Stimulated activated naive CD8-positive, alpha-beta T cell treated with anti-CD3 and anti-CD28 coated beads, Interleukin-15, amount 100 ng/mL, for 72 hours (primary cell): ENCODE measurements at regions not wholly inside any gene's neighbourhood (a gene's known extent, or its start where the extent isn't known, plus 50 kb on each side); places are given as distances from the start of the nearest gene placed in this dataset.
"Not testable (repeated sequence)": the region's sequence is repeated elsewhere in the genome, so short reads cannot be mapped to it uniquely, and the experiment has no call there.

Experiments used
- ATAC-seq: fragments of 150-1000 bp; cut with Tn5 transposase; 2 replicates; pipeline ENCODE4 v1.10.0; 2021; ENCODE audit warnings: mild to moderate bottlenecking, moderate library complexity
- DNase-seq, 2 donors: peaks; one replicate each; pipeline ENCODE4 v3.0.0; 2021 to 2022
- H3K27ac Mint-ChIP-seq, 2 donors: one replicate each; pipeline ENCODE4 v1.8.0; 2022; ENCODE audit warnings: mild to moderate bottlenecking in 2 of 2, mixed read lengths in 2 of 2, moderate library complexity in 2 of 2
- H3K27me3 Mint-ChIP-seq: one replicate; pipeline ENCODE4 v1.8.0; 2022; ENCODE audit warnings: mixed read lengths
- H3K4me1 Mint-ChIP-seq: one replicate; pipeline ENCODE4 v1.8.0; 2022; ENCODE audit warnings: mild to moderate bottlenecking, mixed read lengths
- H3K4me3 Mint-ChIP-seq, 2 donors: one replicate each; pipeline ENCODE4 v1.8.0; 2022; ENCODE audit warnings: mild to moderate bottlenecking in 2 of 2, mixed read lengths in 2 of 2, moderate library complexity in 1 of 2
- H3K9me3 Mint-ChIP-seq, 2 donors: one replicate each; pipeline ENCODE4 v1.8.0; 2022; ENCODE audit warnings: mixed read lengths in 2 of 2

DNA sequence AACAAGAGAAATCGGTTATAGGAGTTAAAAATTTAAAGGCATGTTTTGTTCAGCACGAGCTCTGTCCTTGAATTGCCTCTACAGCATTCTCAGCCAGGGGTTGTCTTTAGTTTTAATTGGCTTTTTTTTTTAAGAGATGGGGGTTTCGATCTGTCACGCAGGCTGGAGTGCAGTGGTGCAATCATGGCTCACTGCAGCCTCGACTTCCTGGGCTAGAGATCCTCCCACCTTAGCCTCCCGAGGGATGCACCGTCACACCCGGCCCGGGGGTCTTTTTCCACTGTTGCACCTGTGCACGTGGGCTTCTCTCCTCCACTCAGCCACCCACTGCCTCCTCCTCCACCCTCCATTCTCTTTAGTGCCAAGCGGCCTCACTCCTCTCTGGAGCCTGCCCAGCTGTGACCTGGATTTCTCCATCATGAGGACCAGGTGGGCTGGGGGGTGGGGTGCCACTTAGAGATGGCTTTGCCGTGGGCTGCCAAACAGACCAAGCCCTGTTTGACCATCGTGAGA lies 106.8 kb upstream of the SEC14L1 start:
- no peak for ATAC-seq
- H3K9me3 Mint-ChIP-seq = peaks cover 6 to 16% of the 10 kb centered on the region in 2 donors
- H3K4me1 Mint-ChIP-seq = no peaks in the 10 kb centered on the region
- peaks cover 22% of the 10 kb centered on the region for H3K27me3 Mint-ChIP-seq
- no peak overlapping the region for H3K4me3 Mint-ChIP-seq
- no peak for DNase-seq
- H3K27ac Mint-ChIP-seq = no peak overlapping the region

DNA sequence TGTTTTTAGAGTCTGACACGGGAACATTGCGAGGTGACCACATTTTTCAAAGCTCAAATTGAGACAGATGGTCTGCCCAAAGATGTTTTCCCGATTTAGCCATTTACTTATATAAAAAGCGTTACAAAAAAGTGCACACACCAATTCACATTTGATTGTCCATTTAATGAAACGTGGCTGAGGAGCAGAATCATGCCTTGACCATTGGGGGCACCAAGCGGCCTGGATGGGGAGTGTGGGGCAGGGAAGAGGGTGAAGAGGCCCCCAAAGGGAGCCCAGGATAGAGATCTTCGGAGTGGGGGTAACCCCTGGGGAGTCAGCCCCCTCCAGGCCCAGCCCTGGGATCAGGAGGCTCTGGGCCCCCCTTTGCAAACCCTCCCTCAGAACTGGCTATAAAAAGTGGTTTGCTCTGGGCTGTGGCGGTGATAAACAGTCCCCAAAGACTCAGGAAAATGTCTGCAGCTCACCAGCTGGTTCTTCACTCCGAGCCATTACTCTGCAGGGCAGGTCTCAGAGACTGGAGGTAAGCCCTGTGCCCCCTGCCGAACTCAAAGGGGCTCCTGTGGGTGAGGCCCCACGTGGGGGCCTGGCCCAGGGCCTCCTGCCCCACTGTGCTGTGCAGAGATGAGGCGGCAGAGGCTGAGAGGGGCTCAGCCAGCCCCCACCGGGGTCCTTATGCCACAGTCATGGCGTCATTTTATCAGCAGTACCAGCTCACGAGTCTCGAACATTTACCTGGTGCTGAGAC lies 105.9 kb upstream of the SEC14L1 start:
- no peak for DNase-seq
- Mint-ChIP-seq H3K27ac (no peak overlapping the region), H3K4me1 (no peaks in the 10 kb centered on the region), H3K27me3 (peaks cover 22% of the 10 kb centered on the region), H3K9me3 (peaks cover 6 to 16% of the 10 kb centered on the region in 2 donors), H3K4me3 (no peak overlapping the region)
- no peak for ATAC-seq

DNA sequence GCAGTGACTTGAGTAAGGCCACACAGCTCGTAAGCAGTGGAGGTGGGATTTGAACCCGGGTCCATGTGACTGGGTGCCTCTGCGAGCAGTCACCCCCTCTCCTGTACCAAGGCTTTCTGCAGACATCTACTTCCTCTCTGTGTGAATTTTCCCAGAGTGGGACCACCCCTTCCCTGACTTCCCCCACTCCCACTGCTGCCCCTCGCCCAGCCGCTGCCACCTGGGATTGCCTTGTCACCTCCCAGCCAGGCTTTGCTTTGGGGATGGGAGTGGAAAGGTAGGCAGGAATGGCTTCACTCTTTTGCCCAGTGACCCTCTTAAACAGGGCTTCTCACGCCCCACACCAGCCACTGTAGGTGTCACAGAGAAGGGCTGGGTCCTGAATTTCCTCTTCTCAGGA lies 105.2 kb upstream of the SEC14L1 start:
- ATAC-seq = no peak

DNA sequence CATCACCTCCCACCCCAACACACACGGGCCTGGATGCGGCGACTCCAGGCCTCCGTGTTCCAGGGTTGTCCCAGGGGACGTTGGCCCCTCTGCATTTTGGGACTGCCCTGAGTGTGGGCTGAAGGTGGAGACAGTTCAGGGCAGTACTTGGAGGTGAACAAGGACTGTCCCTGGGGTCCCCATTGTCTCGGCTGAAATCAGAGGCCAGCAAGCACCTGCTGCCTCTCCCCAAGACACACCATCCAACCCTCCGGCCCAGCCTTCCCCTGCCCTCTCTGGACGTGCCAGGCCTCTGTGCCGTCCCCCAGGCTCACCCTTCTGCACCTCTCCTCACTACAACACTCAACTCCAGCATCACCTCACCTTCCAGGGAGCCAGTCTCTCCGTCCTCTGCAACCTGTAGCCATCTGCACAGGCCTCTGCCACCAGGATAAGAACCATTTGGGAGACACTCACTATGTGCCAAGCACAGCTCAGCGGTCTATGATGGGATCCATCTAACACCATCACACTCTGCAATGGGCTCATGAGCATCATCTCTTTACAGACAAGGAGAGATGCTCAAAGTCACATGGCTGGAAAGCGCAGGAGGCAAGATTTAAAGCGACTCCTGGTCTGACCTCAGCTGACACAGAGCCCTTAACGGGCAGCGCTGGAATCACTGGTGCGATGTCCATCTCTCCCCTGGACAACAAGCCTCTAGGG lies 104.5 kb upstream of the SEC14L1 start:
- H3K9me3 Mint-ChIP-seq = peaks cover 6 to 10% of the 10 kb centered on the region in 2 donors
- ATAC-seq = no peak
- H3K27me3 Mint-ChIP-seq = peaks cover 22% of the 10 kb centered on the region
- no peak overlapping the region for H3K27ac Mint-ChIP-seq
- H3K4me1 Mint-ChIP-seq = no peaks in the 10 kb centered on the region
- DNase-seq = no peak
- H3K4me3 Mint-ChIP-seq = no peak overlapping the region

More for the DNA sequence above, 105.2 kb upstream of the SEC14L1 start:
- DNase-seq = no peak
- Mint-ChIP-seq H3K27me3 (peaks cover 22% of the 10 kb centered on the region), H3K4me1 (no peaks in the 10 kb centered on the region), H3K9me3 (peaks cover 6 to 16% of the 10 kb centered on the region in 2 donors), H3K27ac (no peak overlapping the region), H3K4me3 (no peak overlapping the region)

DNA sequence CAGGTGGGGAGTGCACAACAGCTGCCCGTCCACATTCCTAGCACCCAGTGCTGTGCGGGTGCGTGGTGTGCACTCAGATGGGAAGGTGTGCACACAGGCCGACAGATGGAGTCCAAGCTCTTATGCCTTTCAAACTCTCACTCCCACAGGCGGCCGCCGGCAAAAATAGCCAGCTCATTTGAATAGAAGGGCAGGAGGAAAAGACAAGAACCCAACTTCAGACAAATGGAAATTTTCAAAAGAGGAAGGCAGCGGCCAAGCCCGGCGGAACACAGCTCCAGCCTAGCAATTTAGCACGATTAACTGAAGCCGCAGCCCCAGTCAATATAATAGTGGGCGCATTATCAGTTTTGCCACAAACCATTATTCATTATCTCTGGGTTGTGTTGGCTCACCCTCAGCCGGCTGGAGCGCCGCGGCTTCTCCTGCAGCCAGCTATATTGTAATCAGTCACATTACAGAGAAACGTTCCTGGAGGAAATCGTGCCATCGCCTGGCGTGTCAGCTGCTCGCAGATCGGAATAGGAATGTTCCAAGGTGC lies 103.9 kb upstream of the SEC14L1 start:
- Mint-ChIP-seq H3K27me3 (peaks cover 22% of the 10 kb centered on the region), H3K9me3 (peaks cover 3 to 4% of the 10 kb centered on the region in 2 donors), H3K4me3 (no peak overlapping the region), H3K4me1 (no peaks in the 10 kb centered on the region), H3K27ac (no peak overlapping the region)
- ATAC-seq (no peak), DNase-seq (no peak)

DNA sequence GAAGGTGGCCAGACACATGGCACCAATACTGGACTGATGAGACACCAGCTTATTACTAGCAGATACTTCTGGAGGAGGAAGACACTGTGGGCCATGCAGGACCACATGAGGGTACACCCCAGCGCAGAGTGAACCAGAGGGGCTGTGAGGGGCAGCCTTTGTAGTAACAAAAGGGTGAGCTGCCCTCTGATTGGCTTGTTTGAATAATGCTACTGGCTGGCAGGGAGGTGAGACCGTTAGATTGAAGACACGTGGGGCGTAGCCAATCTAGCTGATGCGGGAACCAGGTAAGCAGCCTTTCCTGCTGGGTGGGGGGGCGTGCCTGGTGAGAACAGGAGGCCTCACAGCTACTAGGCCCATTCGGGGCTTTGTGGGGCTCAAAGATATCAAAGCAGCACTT lies 102.8 kb upstream of the SEC14L1 start:
- no peak for ATAC-seq
- no peak for DNase-seq
- no peaks in the 10 kb centered on the region for H3K9me3 Mint-ChIP-seq
- peak overlapping the region in 1 of 2 donors; percentile 39 for H3K27ac Mint-ChIP-seq
- peaks cover 22% of the 10 kb centered on the region for H3K27me3 Mint-ChIP-seq
- H3K4me1 Mint-ChIP-seq = no peaks in the 10 kb centered on the region
- no peak overlapping the region for H3K4me3 Mint-ChIP-seq

DNA sequence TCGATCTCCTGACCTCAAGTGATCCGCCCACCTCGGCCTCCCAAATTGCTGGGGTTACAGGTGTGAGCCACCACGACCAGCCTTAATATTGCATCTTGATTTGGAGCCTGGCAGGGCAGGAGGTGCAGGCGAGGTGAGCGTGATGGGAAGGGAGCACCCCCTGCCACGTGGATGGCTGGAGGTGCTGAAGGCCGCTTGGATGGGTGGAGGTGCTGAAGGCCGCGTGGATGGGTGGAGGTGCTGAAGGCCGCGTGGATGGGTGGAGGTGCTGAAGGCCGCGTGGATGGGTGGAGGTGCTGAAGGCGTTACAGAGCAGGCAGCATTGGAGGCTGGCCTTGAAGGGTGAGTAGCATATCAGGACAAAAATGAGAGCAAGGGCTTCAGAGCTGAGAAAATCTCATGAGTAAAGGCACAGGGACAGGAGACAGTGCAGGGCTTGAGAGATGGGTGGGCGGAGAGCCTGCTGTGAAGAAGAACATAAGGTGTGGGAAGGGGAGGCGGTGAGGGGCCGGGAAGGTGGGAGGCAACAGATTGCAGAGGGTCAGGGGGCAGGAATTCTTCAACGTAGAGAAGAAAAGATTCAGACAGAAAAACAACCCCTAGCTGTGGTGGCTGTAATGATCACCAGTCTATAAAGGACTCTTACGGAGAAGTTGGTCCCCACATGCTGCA lies 101.7 kb upstream of the SEC14L1 start:
- DNase-seq (no peak), ATAC-seq (no peak)
- H3K4me1 Mint-ChIP-seq = no peaks in the 10 kb centered on the region
- peaks cover 22% of the 10 kb centered on the region for H3K27me3 Mint-ChIP-seq
- H3K4me3 Mint-ChIP-seq = no peak overlapping the region
- no peaks in the 10 kb centered on the region for H3K9me3 Mint-ChIP-seq
- H3K27ac Mint-ChIP-seq = peak overlapping the region in 1 of 2 donors; percentile 57

DNA sequence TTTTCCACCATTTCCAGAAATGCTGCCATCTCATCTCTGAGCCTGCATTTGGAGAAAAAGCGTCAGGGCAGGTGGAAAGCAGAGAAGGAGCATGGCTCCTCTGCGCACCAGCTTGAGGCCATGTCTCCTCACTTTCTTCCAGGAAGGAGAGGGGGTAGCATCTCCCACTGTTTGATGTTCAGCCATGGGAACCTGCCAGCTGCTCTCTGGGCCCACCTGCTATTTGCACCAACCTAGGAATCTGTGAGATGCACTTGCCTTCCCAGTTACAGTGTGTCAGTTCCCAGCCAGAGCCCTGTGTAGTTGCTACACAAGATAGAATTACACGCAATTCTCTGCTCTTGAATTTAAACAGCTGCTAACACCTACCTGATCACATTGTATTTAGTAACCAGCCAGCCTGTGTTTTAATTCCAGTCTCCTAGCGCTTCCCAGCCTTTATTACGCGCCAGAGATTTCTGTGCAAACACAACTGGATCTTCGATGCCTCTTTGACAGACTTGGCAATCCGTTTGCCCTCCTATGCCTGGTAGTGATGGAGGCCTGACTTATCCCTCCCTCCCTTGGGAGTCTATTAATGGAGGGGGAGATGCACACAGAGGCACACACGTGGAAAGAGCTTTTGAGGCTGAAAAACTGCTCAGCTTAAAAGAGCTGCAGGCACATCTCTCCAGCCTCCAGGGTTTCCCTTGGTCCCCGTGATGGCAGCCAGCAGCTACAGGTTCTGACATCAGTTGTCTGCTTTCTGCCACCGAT lies 98.1 kb upstream of the SEC14L1 start:
- H3K9me3 Mint-ChIP-seq = no peaks in the 10 kb centered on the region

DNA sequence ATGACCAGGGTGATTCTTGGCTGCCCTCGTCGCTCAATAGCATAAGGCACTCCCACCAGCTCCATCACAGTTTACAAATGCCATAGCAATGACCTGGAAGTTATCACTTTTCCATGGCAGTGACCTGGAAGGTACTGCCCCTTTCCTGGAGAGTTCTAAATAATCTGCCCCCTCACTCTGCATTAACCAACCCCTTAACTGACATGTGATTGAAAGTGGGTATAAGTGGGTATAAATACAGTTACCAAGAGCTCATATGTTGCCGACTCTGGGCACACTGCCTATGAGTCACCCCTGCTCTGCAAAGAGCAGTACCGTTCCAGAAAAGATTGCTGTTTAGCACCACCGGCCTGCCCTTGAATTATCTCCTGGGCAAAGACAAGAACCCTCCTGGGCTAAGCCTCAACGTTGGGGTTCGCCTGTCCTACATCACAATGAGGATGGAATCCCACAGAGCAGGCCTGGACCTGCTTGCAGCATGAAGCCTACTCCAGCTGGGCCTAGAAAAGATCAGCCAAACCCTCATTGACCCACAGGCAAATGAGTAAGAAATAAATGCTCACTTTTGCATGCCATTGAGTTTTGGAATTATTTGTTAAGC lies 95.2 kb upstream of the SEC14L1 start:
- no peaks in the 10 kb centered on the region for H3K27me3 Mint-ChIP-seq
- DNase-seq (no peak), ATAC-seq (no peak)
- no peak overlapping the region for H3K27ac Mint-ChIP-seq
- no peaks in the 10 kb centered on the region for H3K9me3 Mint-ChIP-seq
- H3K4me1 Mint-ChIP-seq = no peaks in the 10 kb centered on the region
- H3K4me3 Mint-ChIP-seq = no peak overlapping the region

More for the DNA sequence above, 98.1 kb upstream of the SEC14L1 start:
- ATAC-seq (no peak), DNase-seq (no peak)
- no peaks in the 10 kb centered on the region for H3K4me1 Mint-ChIP-seq
- H3K27ac Mint-ChIP-seq = no peak overlapping the region
- H3K27me3 Mint-ChIP-seq = peaks cover 3% of the 10 kb centered on the region
- no peak overlapping the region for H3K4me3 Mint-ChIP-seq

DNA sequence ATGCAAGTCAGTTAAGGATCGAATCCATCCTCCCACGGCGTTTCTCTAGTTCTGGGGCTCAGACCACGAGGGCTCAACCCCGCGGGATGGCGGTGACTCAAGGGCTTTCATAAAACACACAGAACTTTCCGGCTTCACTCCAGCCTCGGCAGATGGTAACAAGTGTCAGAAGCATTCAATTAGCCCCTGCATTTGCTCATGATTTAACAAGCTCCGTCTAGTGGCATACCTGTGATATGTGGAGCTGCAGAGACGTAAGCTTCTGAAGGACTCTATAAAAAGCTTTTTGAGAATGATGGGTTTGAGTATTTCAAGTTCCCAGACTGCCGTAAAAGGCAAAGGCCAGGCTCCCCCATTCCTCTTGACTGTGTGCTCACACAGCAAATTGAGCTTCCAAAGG lies 91.3 kb upstream of the SEC14L1 start:
- ATAC-seq = no peak
- H3K4me3 Mint-ChIP-seq = no peak overlapping the region
- H3K9me3 Mint-ChIP-seq = no peaks in the 10 kb centered on the region
- no peak overlapping the region for H3K27ac Mint-ChIP-seq
- no peaks in the 10 kb centered on the region for H3K4me1 Mint-ChIP-seq
- H3K27me3 Mint-ChIP-seq = peaks cover 5% of the 10 kb centered on the region
- no peak for DNase-seq

DNA sequence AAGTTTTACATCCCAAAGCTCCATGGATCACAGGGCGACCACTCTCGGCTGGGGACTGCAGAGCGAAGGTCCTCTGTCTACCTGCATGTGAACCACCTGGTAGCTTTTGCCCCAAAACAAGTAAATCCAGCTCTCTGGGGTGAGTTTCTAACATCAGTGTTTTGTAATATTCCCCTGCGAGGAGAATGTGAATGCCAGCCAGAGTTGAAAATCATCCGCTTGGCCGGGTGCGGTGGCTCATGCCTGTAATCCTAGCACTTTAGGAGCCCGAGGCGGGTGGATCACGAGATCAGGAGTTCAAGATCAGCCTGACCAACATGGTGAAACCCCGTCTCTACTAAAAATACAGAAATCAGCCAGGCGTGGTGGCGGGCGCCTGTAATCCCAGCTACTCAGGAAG lies 89.9 kb upstream of the SEC14L1 start:
- not testable (repeated sequence) for H3K9me3 Mint-ChIP-seq, DNase-seq, H3K27me3 Mint-ChIP-seq, H3K4me1 Mint-ChIP-seq, ATAC-seq, H3K4me3 Mint-ChIP-seq
- peak overlapping the region; percentile 34 to 76 for H3K27ac Mint-ChIP-seq

DNA sequence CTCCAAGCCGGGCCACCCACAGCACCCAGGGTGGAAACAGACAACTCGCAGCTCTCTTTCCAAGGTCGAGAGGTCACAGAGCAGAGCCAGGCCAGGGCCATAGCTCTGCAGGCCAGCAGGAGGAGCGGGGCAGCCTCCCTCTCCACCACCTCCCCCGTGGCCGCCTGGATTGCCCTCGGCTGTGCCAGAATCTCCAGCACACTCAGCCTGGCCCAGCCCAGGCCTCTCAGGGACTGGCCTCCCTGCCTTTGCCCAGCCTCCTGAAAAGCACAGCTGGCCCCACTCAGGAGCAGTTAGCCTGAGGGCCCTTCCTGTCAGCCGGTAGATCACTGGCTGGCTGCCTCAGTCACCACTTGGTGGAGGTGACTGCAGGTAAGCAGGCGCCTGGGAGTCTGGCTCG lies 85.8 kb upstream of the SEC14L1 start:
- no peak overlapping the region for H3K27ac Mint-ChIP-seq
- DNase-seq (no peak), ATAC-seq (no peak)
- peaks cover 7% of the 10 kb centered on the region for H3K27me3 Mint-ChIP-seq
- H3K9me3 Mint-ChIP-seq = no peaks in the 10 kb centered on the region
- peaks cover 6% of the 10 kb centered on the region for H3K4me1 Mint-ChIP-seq
- H3K4me3 Mint-ChIP-seq = no peak overlapping the region

DNA sequence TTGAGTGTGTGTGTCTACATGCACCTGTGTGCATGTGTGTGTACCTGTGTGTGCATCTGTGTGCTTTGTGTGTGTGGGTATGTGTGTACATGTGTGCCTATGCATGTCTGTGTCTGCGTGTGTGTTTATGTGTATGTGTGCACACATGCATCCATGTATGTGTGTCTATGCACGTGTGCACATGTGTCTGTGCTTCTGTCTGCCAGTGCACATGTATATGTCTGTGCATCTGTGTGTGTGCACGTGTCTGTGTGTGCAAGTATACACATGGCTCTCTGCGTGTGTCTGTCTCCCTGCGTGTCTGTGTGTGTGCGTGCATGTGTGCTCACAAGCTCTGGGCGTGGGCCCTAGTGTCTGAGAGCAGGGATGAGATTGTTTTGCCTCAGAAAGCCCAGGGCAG lies 85.3 kb upstream of the SEC14L1 start:
- Mint-ChIP-seq H3K27ac (no peak overlapping the region), H3K4me1 (peaks cover 6% of the 10 kb centered on the region), H3K9me3 (no peaks in the 10 kb centered on the region), H3K4me3 (no peak overlapping the region), H3K27me3 (peaks cover 7% of the 10 kb centered on the region)
- DNase-seq (no peak), ATAC-seq (no peak)

DNA sequence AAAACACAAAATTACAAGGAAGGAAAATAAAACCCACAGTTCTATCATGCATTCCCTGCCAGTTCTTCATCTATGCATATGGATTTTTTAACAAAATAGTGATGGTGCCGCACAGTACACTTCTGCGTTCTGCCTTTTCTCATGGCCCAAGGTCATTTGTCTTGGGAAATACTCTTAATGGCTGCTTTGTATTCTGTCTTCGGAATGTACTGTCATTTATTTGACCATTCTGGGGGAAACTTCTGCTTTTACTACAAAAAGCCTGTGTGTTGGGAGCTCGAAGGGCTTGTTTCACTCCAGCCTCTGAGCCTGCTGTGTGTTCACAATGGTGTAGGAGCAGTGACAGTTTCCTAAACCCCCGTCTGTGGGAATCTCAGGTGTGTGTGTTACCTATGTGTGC lies 82.8 kb upstream of the SEC14L1 start:
- DNase-seq (no peak), ATAC-seq (no peak)
- Mint-ChIP-seq H3K9me3 (no peaks in the 10 kb centered on the region), H3K27me3 (peaks cover 7% of the 10 kb centered on the region), H3K4me1 (peaks cover 6% of the 10 kb centered on the region), H3K27ac (no peak overlapping the region), H3K4me3 (no peak overlapping the region)

DNA sequence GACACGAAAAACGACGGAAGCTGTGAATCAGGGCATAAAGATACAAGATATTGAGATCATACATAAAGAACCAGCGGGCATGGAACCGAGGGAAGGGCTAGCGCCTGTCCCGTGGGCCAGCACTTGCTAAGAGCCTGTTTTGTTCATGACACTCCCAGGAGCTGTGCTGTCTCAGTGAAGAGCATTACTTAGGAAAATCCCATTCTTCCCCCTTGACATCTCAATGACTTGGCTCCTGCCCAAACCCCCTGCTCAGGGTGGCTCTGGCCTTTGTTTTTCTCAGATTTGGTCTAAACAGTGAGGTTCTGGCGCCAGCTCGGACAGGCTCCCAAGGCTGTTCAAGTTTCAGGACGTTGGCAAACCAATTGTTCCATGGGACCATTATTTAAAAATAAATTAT lies 79.1 kb upstream of the SEC14L1 start:
- H3K4me1 Mint-ChIP-seq = no peaks in the 10 kb centered on the region
- peaks cover 4% of the 10 kb centered on the region for H3K27me3 Mint-ChIP-seq
- H3K4me3 Mint-ChIP-seq = no peak overlapping the region
- H3K27ac Mint-ChIP-seq = no peak overlapping the region
- DNase-seq = no peak
- ATAC-seq = no peak
- H3K9me3 Mint-ChIP-seq = no peaks in the 10 kb centered on the region
